ENCODE measurements at regions not wholly inside any gene's neighbourhood (a gene's known extent, or its start where the extent isn't known, plus 50 kb on each side); places are given as distances from the start of the nearest gene placed in this dataset.
"Not testable (repeated sequence)": the region's sequence is repeated elsewhere in the genome, so short reads cannot be mapped to it uniquely, and the experiment has no call there.

DNA sequence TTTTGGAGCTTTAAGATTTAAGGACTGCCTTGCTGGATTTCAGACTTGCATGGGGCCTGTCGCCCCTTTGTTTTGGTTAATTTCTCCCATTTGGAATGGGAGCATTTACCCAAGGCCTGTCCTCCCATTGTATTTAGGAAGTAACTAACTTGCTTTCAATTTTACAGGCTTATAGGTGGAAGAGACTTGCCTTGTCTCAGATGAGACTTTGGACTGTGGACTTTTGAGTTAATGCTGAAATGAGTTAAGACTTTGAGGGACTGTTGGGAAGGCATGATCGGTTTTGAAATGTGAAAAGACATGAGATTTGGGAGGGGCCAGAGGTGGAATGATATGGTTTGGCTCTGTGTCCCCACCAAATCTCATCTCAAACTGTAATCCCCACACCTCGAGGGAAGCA lies 56.5 kb upstream of the TNFSF10 start:
- not testable (repeated sequence) for H3K4me1 ChIP-seq (replicated peaks in 1 of 2); H3K4me3 ChIP-seq; ATAC-seq (replicated peaks in 6 of 8); H3K27ac ChIP-seq
- WGBS, 10 experiments: 50 to 100% (median 87%) methylated on average over 1 to 3 of the region's 3 CpGs; no CpG with 5 or more reads in 5 of the 10 experiments
- in situ Hi-C loops (cut with MboI; ENCODE audit: low pct_unique_long_range_greater_than_20kb in 2 of 9, low sequenced_read_pairs in 9 of 9, unreplicated experiment in 9 of 9): loop anchor here in 1 of 9 experiments (25.0 kb wide), 1 partner anchor 92 kb away; no protein-coding TSS in a partner anchor

- H3K27ac ChIP-seq; ATAC-seq (replicated peaks in 6 of 8); H3K4me3 ChIP-seq; H3K4me1 ChIP-seq (replicated peaks in 1 of 2): not testable (repeated sequence)
- in situ Hi-C loops (cut with MboI; ENCODE audit: low pct_unique_long_range_greater_than_20kb in 2 of 9, low sequenced_read_pairs in 9 of 9, unreplicated experiment in 9 of 9): loop anchor here in 1 of 9 experiments (25.0 kb wide), 1 partner anchor 91 kb away; no protein-coding TSS in a partner anchor
- WGBS, 10 experiments: 57 to 100% (median 80%) methylated on average over 1 of the region's 1 CpG; no CpG with 5 or more reads in 2 of the 10 experiments
Observed at GRCh38 chr3:172578714-172579113, 55.5 kb upstream of the TNFSF10 start.

DNA sequence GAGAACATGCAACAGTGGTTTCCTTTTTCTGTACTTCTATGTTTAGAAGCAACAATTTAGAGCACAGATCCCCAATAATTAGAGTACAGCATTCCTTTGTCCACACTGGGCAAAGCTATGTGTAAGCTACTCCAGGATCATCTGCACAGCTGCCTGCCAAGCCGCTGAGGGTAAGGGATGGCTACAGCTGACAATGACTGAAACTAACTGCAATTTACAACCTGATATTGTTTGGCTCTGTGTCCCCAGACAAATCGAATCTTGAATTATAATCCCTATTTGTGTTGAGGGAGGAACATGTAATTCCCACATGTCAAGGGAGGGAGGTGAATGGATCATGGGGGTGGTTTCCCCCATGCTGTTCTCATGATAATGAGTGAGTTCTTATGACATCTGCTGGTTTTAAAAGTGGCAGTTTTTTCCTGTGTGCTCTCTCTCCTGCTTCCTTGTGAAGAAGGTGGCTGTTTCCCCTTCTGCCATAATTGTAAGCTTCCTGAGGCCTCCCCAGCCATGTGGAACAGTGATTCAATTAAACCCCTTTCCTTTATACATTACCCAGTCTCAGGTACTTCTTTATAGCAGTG lies 54.8 kb upstream of the TNFSF10 start:
- ATAC-seq (replicated peaks in 6 of 8): peak in 5 of 8 experiments; percentile 28 to 70 (median 60)
- in situ Hi-C loops (cut with MboI; ENCODE audit: low pct_unique_long_range_greater_than_20kb in 2 of 9, low sequenced_read_pairs in 9 of 9, unreplicated experiment in 9 of 9): loop anchor here in 1 of 9 experiments (25.0 kb wide), 1 partner anchor 91 kb away; no protein-coding TSS in a partner anchor
- WGBS, 10 experiments: 0 to 83% (median 50%) methylated on average over 1 to 2 of the region's 2 CpGs; no CpG with 5 or more reads in 4 of the 10 experiments
- no peak overlapping the region for H3K27ac ChIP-seq
- no peaks in the 10 kb centered on the region for H3K4me1 ChIP-seq (replicated peaks in 1 of 2)
- no peak overlapping the region for H3K4me3 ChIP-seq

DNA sequence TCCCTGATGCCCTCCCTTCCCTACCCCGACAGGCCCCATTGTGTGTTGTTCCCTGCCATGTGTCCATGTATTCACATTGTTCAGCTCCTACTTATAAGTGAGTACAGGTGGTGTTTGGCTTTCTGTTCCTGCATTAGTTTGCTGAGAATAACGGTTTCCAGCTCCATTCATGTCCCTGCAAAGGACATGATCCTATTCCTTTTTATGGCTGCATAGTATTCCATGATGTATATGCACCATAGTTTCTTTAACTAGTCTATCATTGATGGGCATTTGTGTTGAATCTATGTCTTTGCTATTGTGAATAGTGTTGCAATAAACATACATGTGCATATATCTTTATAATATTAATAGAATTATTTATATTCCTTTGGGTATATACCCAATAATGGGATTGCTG lies 52.1 kb upstream of the TNFSF10 start:
- 0 to 100% (median 55%) methylated on average over 1 to 2 of the region's 2 CpGs; no CpG with 5 or more reads in 2 of the 10 experiments for WGBS, 10 experiments
- Histone ChIP-seq H3K4me1 (replicated peaks in 1 of 2) (no peaks in the 10 kb centered on the region), H3K27ac (no peak overlapping the region), H3K4me3 (no peak overlapping the region)
- no peak for ATAC-seq (replicated peaks in 6 of 8)
- in situ Hi-C loops (cut with MboI; ENCODE audit: low pct_unique_long_range_greater_than_20kb in 2 of 9, low sequenced_read_pairs in 9 of 9, unreplicated experiment in 9 of 9): loop anchor here in 1 of 9 experiments (25.0 kb wide), 1 partner anchor 88 kb away; no protein-coding TSS in a partner anchor

GRCh38 chr3:172573422-172573821 lies 50.2 kb upstream of the TNFSF10 start:
- in situ Hi-C loops (cut with MboI; ENCODE audit: low pct_unique_long_range_greater_than_20kb in 2 of 9, low sequenced_read_pairs in 9 of 9, unreplicated experiment in 9 of 9): no loop called here
- Histone ChIP-seq H3K27ac (no peak overlapping the region), H3K4me1 (replicated peaks in 1 of 2) (no peaks in the 10 kb centered on the region), H3K4me3 (no peak overlapping the region)
- 63 to 100% (median 100%) methylated on average over 1 of the region's 1 CpG; no CpG with 5 or more reads in 4 of the 10 experiments for WGBS, 10 experiments
- peak in 2 of 8 experiments; percentile 58 to 66 for ATAC-seq (replicated peaks in 6 of 8)

Data from motor neuron (in vitro differentiated cells).